ENCODE measurements at regions not wholly inside any gene's neighbourhood (a gene's known extent, or its start where the extent isn't known, plus 50 kb on each side); places are given as distances from the start of the nearest gene placed in this dataset.

DNA sequence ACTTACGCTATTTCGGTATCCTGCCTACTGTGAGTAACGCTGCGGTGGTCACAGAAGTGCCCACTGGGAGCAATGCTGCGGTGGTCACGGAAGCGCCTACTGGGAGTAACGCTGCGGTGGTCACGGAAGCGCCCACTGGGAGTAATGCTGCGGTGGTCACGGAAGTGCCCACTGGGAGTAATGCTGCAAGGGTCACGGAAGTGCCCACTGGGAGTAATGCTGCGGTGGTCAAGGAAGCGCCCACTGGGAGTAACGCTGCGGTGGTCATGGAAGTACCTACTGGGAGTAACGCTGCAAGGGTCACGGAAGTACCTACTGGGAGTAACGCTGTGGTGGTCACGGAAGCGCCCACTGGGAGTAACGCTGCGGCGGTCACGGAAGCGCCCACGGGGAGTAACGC, 52.1 kb upstream of the SOX1 start:
- ChIA-PET POLR2A (no interaction called here), CTCF (no interaction called here)
- no peak for DNase-seq (ENCODE audit: extremely low spot score)
- TF ChIP-seq, protein P1, sequence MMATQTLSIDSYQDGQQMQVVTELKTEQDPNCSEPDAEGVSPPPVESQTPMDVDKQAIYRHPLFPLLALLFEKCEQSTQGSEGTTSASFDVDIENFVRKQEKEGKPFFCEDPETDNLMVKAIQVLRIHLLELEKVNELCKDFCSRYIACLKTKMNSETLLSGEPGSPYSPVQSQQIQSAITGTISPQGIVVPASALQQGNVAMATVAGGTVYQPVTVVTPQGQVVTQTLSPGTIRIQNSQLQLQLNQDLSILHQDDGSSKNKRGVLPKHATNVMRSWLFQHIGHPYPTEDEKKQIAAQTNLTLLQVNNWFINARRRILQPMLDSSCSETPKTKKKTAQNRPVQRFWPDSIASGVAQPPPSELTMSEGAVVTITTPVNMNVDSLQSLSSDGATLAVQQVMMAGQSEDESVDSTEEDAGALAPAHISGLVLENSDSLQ (IDR thresholded peaks at IDR 0.05): no peak
- TF ChIP-seq L3MBTL2 (conservative IDR thresholded peaks at IDR 0.05): no peak
- TF ChIP-seq NFRKB (IDR thresholded peaks at IDR 0.05): no peak
- no peak for TF ChIP-seq FOXA1 (IDR thresholded peaks at IDR 0.05)
- no peak for TF ChIP-seq SUZ12 (IDR thresholded peaks at IDR 0.05)
- TF ChIP-seq HDGF (IDR thresholded peaks at IDR 0.05; ENCODE audit: borderline replicate concordance): no peak
- no peak for TF ChIP-seq ELF4 (IDR thresholded peaks at IDR 0.05)
- no peak for TF ChIP-seq FOXK2 (IDR thresholded peaks at IDR 0.05)
- TF ChIP-seq SP1 (IDR thresholded peaks at IDR 0.05): no peak
- no peak for TF ChIP-seq ZNF384 (IDR thresholded peaks at IDR 0.05)
- no peak for TF ChIP-seq CTBP1 (IDR thresholded peaks at IDR 0.05; ENCODE audit: borderline replicate concordance)
- no peak for TF ChIP-seq LEF1 (IDR thresholded peaks at IDR 0.05; ENCODE audit: borderline replicate concordance)

Data from HEK293T (cell line).